SK-MEL-5 (cell line): ENCODE measurements at regions not wholly inside any gene's neighbourhood (a gene's known extent, or its start where the extent isn't known, plus 50 kb on each side); places are given as distances from the start of the nearest gene placed in this dataset.

Experiments
- DNase-seq: peaks from one replicate; pipeline ENCODE4 v3.0.0-alpha.2; 2016; ENCODE audit warnings: low read depth, low spot score
- in situ Hi-C: cut with HindIII; loops from 2 replicates; pipeline ENCODE4 v1.10.0; 2016; ENCODE audit warnings: low sequenced_read_pairs, high pct_unique_total_duplicates, low pct_unique_long_range_greater_than_20kb

GRCh38 chr1:230591678-230592077 is 50.6 kb upstream of the COG2 start:
- DNase-seq: no peak
- in situ Hi-C loops: no loop called here

GRCh38 chr1:230589951-230590350 is 52.3 kb upstream of the COG2 start:
- no peak for DNase-seq
- in situ Hi-C loops: no loop called here

- in situ Hi-C loops: no loop called here
- DNase-seq: no peak
These were observed 53.9 kb upstream of the COG2 start for GRCh38 chr1:230588323-230588746.

- no peak for DNase-seq
- in situ Hi-C loops: no loop called here
These were observed 55.2 kb upstream of the COG2 start for GRCh38 chr1:230587061-230587460.

GRCh38 chr1:230584660-230585059 is 57.6 kb upstream of the COG2 start:
- in situ Hi-C loops: no loop called here
- DNase-seq: no peak

GRCh38 chr1:230581446-230582079 is 60.7 kb upstream of the COG2 start:
- DNase-seq: peak; percentile 54
- in situ Hi-C loops: no loop called here

GRCh38 chr1:230578616-230579015 is 63.7 kb upstream of the COG2 start:
- no peak for DNase-seq
- in situ Hi-C loops: no loop called here

GRCh38 chr1:230577537-230577936 is 64.7 kb upstream of the COG2 start:
- in situ Hi-C loops: no loop called here

GRCh38 chr1:230575886-230576500 is 66.3 kb upstream of the COG2 start:
- in situ Hi-C loops: no loop called here
- DNase-seq: no peak

More at GRCh38 chr1:230577537-230577936, 64.7 kb upstream of the COG2 start:
- no peak for DNase-seq

GRCh38 chr1:230574502-230574901 is 67.8 kb upstream of the COG2 start:
- no peak for DNase-seq
- in situ Hi-C loops: no loop called here

- in situ Hi-C loops: no loop called here
- no peak for DNase-seq
These were observed 68.6 kb upstream of the COG2 start for GRCh38 chr1:230573658-230574057.

GRCh38 chr1:230572121-230573105 is 69.9 kb upstream of the COG2 start:
- in situ Hi-C loops: no loop called here
- DNase-seq: no peak

GRCh38 chr1:230570724-230571360 is 71.4 kb upstream of the COG2 start:
- in situ Hi-C loops: no loop called here
- no peak for DNase-seq

GRCh38 chr1:230569201-230569600 is 73.1 kb upstream of the COG2 start:
- no peak for DNase-seq
- in situ Hi-C loops: no loop called here

GRCh38 chr1:230568676-230569075 is 73.6 kb upstream of the COG2 start:
- in situ Hi-C loops: no loop called here
- no peak for DNase-seq

- DNase-seq: peak; percentile 7
- in situ Hi-C loops: no loop called here
These were observed 74.3 kb upstream of the COG2 start for GRCh38 chr1:230568008-230568407.

- in situ Hi-C loops: no loop called here
- DNase-seq: no peak
These were observed 75.1 kb upstream of the COG2 start for GRCh38 chr1:230567221-230567575.
